ENCODE measurements at regions not wholly inside any gene's neighbourhood (a gene's known extent, or its start where the extent isn't known, plus 50 kb on each side); places are given as distances from the start of the nearest gene placed in this dataset.

GRCh38 chr16:13554643-13555042 lies 365.3 kb upstream of the ERCC4 start:
- no peak overlapping the region for H3K4me3 ChIP-seq (ENCODE audit: low read length)
- no peak for TF ChIP-seq ZNF274 (IDR thresholded peaks at IDR 0.05; ENCODE audit: low read depth, low read length)

GRCh38 chr16:13557418-13557817 lies 362.5 kb upstream of the ERCC4 start:
- no peak for TF ChIP-seq ZNF274 (IDR thresholded peaks at IDR 0.05; ENCODE audit: low read depth, low read length)

GRCh38 chr16:13558752-13559151 lies 361.2 kb upstream of the ERCC4 start:
- TF ChIP-seq ZNF274 (IDR thresholded peaks at IDR 0.05; ENCODE audit: low read depth, low read length), result no peak
- no peak overlapping the region for H3K4me3 ChIP-seq (ENCODE audit: low read length)

More at GRCh38 chr16:13557418-13557817, 362.5 kb upstream of the ERCC4 start:
- no peak overlapping the region for H3K4me3 ChIP-seq (ENCODE audit: low read length)

GRCh38 chr16:13559624-13560023 lies 360.3 kb upstream of the ERCC4 start:
- no peak overlapping the region for H3K4me3 ChIP-seq (ENCODE audit: low read length)
- no peak for TF ChIP-seq ZNF274 (IDR thresholded peaks at IDR 0.05; ENCODE audit: low read depth, low read length)

- no peak overlapping the region for H3K4me3 ChIP-seq (ENCODE audit: low read length)
- no peak for TF ChIP-seq ZNF274 (IDR thresholded peaks at IDR 0.05; ENCODE audit: low read depth, low read length)
These were observed 359.8 kb upstream of the ERCC4 start for GRCh38 chr16:13560151-13560550.

- no peak overlapping the region for H3K4me3 ChIP-seq (ENCODE audit: low read length)
- TF ChIP-seq ZNF274 (IDR thresholded peaks at IDR 0.05; ENCODE audit: low read depth, low read length), result no peak
These were observed 358.5 kb upstream of the ERCC4 start for GRCh38 chr16:13561291-13562070.

- no peak overlapping the region for H3K4me3 ChIP-seq (ENCODE audit: low read length)
- no peak for TF ChIP-seq ZNF274 (IDR thresholded peaks at IDR 0.05; ENCODE audit: low read depth, low read length)
These were observed 351.2 kb upstream of the ERCC4 start for GRCh38 chr16:13568803-13569202.

- no peak for TF ChIP-seq ZNF274 (IDR thresholded peaks at IDR 0.05; ENCODE audit: low read depth, low read length)
- no peak overlapping the region for H3K4me3 ChIP-seq (ENCODE audit: low read length)
These were observed 350.0 kb upstream of the ERCC4 start for GRCh38 chr16:13569986-13570385.

- no peak for TF ChIP-seq ZNF274 (IDR thresholded peaks at IDR 0.05; ENCODE audit: low read depth, low read length)
- H3K4me3 ChIP-seq (ENCODE audit: low read length), result no peak overlapping the region
These were observed 348.9 kb upstream of the ERCC4 start for GRCh38 chr16:13571036-13571435.

- H3K4me3 ChIP-seq (ENCODE audit: low read length), result no peak overlapping the region
- TF ChIP-seq ZNF274 (IDR thresholded peaks at IDR 0.05; ENCODE audit: low read depth, low read length), result no peak
These were observed 346.1 kb upstream of the ERCC4 start for GRCh38 chr16:13573903-13574302.

GRCh38 chr16:13586051-13586450 lies 333.9 kb upstream of the ERCC4 start:
- no peak overlapping the region for H3K4me3 ChIP-seq (ENCODE audit: low read length)
- TF ChIP-seq ZNF274 (IDR thresholded peaks at IDR 0.05; ENCODE audit: low read depth, low read length), result no peak

GRCh38 chr16:13587181-13587580 lies 332.8 kb upstream of the ERCC4 start:
- no peak overlapping the region for H3K4me3 ChIP-seq (ENCODE audit: low read length)
- no peak for TF ChIP-seq ZNF274 (IDR thresholded peaks at IDR 0.05; ENCODE audit: low read depth, low read length)

- no peak overlapping the region for H3K4me3 ChIP-seq (ENCODE audit: low read length)
- no peak for TF ChIP-seq ZNF274 (IDR thresholded peaks at IDR 0.05; ENCODE audit: low read depth, low read length)
These were observed 325.1 kb upstream of the ERCC4 start for GRCh38 chr16:13594823-13595222.

GRCh38 chr16:13606804-13607203 lies 313.1 kb upstream of the ERCC4 start:
- no peak for TF ChIP-seq ZNF274 (IDR thresholded peaks at IDR 0.05; ENCODE audit: low read depth, low read length)
- H3K4me3 ChIP-seq (ENCODE audit: low read length), result no peak overlapping the region

GRCh38 chr16:13607289-13607688 lies 312.7 kb upstream of the ERCC4 start:
- no peak for TF ChIP-seq ZNF274 (IDR thresholded peaks at IDR 0.05; ENCODE audit: low read depth, low read length)

GRCh38 chr16:13611596-13611995 lies 308.4 kb upstream of the ERCC4 start:
- TF ChIP-seq ZNF274 (IDR thresholded peaks at IDR 0.05; ENCODE audit: low read depth, low read length), result no peak
- no peak overlapping the region for H3K4me3 ChIP-seq (ENCODE audit: low read length)

More at GRCh38 chr16:13607289-13607688, 312.7 kb upstream of the ERCC4 start:
- no peak overlapping the region for H3K4me3 ChIP-seq (ENCODE audit: low read length)
